Heart left ventricle (tissue), 16 donors: ENCODE measurements at regions not wholly inside any gene's neighbourhood (a gene's known extent, or its start where the extent isn't known, plus 50 kb on each side); places are given as distances from the start of the nearest gene placed in this dataset.
"Not testable (repeated sequence)": the region's sequence is repeated elsewhere in the genome, so short reads cannot be mapped to it uniquely, and the experiment has no call there.

Source experiments
- ATAC-seq, 4 donors: fragments of 200-7000 bp; cut with Tn5 transposase; one replicate each; pipeline ENCODE4 v1.9.1; 2020 to 2022; ENCODE audit warnings: moderate library complexity in 4 of 4, mild to moderate bottlenecking in 3 of 4, moderate number of reproducible peaks in 1 of 4
- DNase-seq, 5 donors: peaks; one replicate each; pipeline ENCODE4 v3.0.0-alpha.2; 2020
- H3K27ac ChIP-seq, 12 donors: fragments of 200-600 bp; sonication (generic) in 4 of 12; one replicate each; pipeline versions ENCODE4 v1.5.0 to v1.8.0; 2016 to 2022; ENCODE audit warnings: mild to moderate bottlenecking in 2 of 12
- H3K27me3 ChIP-seq, 9 donors: fragments of 200-600 bp; sonication (generic) in 2 of 9; one replicate each; pipeline versions ENCODE4 v1.5.1 to v1.8.0; 2016 to 2022; ENCODE audit warnings: mild to moderate bottlenecking in 3 of 9
- H3K36me3 ChIP-seq, 9 donors: fragments of 200-600 bp; sonication (generic) in 2 of 9; one replicate each; pipeline versions ENCODE4 v1.5.0 to v1.8.0; 2018 to 2022; ENCODE audit warnings: mild to moderate bottlenecking in 2 of 9
- H3K4me1 ChIP-seq, 12 donors: fragments of 200-600 bp; sonication (generic) in 4 of 12; one replicate each; pipeline versions ENCODE4 v1.5.0 to v1.8.0; 2016 to 2022; ENCODE audit warnings: mild to moderate bottlenecking in 3 of 12
- H3K4me3 ChIP-seq, 12 donors: fragments of 200-600 bp; sonication (generic) in 4 of 12; one replicate each; pipeline versions ENCODE4 v1.5.0 to v1.8.0; 2017 to 2022; ENCODE audit warnings: mild to moderate bottlenecking in 9 of 12, moderate library complexity in 4 of 12
- H3K9me3 ChIP-seq, 12 donors: fragments of 200-600 bp; sonication (generic) in 4 of 12; one replicate each; pipeline versions ENCODE4 v1.5.0 to v1.8.0; 2016 to 2022; ENCODE audit warnings: mild to moderate bottlenecking in 1 of 12
- POLR2A ChIP-seq, 2 donors: fragments of 450-650 bp; IDR thresholded peaks; one replicate each; pipeline ENCODE4 v1.6.1; 2017; ENCODE audit warnings: antibody characterized with exemption in 2 of 2, mild to moderate bottlenecking in 2 of 2, moderate library complexity in 2 of 2
- WGBS, 4 donors: extraction: QIAGEN DNeasy Blood & Tissue Kit in 2 of 4; methylation state at CpG; one replicate each; pipeline versions ENCODE4 v1.1.5 to v1.1.7; 2013 to 2018; 5-methylcytosine and 5-hydroxymethylcytosine counted together
- intact Hi-C, 10 donors: fragments of 100-400 bp; cut with DNase I; formaldehyde crosslinking; loops; one replicate each; pipeline versions ENCODE4 v1.11.1 to v1.14.2; 2022
- TF ChIP-seq, protein P1 (sequence below), 12 donors: fragments of 200-600 bp; sonication (generic) in 4 of 12; IDR thresholded peaks; one replicate each; pipeline versions ENCODE4 v1.5.0 to v1.8.0; 2018 to 2022; ENCODE audit warnings: antibody characterized with exemption in 12 of 12, mild to moderate bottlenecking in 5 of 12
- donor health status: ischemic (EF 13 %, LVEDD 7.1; RV severe dilation, severe dysfunction).
- donor health status: healthy with polysubstance abuse.
- donor health status: DM: no; HTN: yes; CAD: no.
- donor health status: DM: no; HTN: no; CAD: no.
- donor health status: ischemic (EF 25% LVEDD 6.9; RV normal size, moderate dysfunction).
- donor health status: ischemic (EF 25% LVEDD 5.7; RV mildly dilated, moderate dysfunction).
- donor health status: healthy.
- donor health status: DM: yes; HTN: yes; CAD: no.
- donor health status: ischemic (EF 35%, LVEDD 5.7; RV mildly dilated, moderate dysfunction).
- donor health status: nonischemic (EF 11% LVEDD 7.7; RV severe dilation, severe dysfunction).
- donor health status: DM: yes; HTN: yes; CAD: no.
- donor health status: PGD.
- donor health status: ischemic (EF 29% LVEDD 5.4; RV normal size, mild dysfunction).
- donor health status: nonischemic (EF 23%, LVEDD 6.1; RV moderate dilation, normal function).

DNA sequence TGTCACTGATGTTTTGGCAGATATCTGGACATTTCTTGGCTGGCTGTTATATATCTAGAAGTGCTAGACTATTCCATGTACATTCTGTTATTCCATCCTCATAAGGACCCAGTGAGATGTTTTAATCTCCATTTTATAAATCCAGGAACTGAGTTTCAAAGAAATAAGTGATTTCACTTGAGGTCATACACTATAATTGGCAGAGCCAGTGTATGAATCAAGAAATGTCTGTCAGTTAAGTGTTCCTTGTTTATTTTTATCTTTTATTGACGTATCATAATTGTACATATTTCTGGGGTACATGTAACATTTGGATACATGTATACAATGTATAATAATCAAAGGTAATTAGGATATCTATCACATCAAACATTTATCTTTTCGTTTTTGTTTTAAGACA is 338.3 kb upstream of the KLF4 start:
- Histone ChIP-seq H3K27me3 (no peaks in the 10 kb centered on the region), H3K27ac (no peak overlapping the region), H3K4me3 (no peak overlapping the region), H3K9me3 (peaks cover 0 to 13% (median 0%) of the 10 kb centered on the region in 12 donors), H3K4me1 (peaks cover 0 to 8% (median 0%) of the 10 kb centered on the region in 12 donors), H3K36me3 (no peaks in the 10 kb centered on the region)
- ATAC-seq (no peak), DNase-seq (no peak)
- intact Hi-C loops: no loop called here
- TF ChIP-seq, protein P1, sequence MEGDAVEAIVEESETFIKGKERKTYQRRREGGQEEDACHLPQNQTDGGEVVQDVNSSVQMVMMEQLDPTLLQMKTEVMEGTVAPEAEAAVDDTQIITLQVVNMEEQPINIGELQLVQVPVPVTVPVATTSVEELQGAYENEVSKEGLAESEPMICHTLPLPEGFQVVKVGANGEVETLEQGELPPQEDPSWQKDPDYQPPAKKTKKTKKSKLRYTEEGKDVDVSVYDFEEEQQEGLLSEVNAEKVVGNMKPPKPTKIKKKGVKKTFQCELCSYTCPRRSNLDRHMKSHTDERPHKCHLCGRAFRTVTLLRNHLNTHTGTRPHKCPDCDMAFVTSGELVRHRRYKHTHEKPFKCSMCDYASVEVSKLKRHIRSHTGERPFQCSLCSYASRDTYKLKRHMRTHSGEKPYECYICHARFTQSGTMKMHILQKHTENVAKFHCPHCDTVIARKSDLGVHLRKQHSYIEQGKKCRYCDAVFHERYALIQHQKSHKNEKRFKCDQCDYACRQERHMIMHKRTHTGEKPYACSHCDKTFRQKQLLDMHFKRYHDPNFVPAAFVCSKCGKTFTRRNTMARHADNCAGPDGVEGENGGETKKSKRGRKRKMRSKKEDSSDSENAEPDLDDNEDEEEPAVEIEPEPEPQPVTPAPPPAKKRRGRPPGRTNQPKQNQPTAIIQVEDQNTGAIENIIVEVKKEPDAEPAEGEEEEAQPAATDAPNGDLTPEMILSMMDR (IDR thresholded peaks at IDR 0.05): no peak
- WGBS, 4 donors: 49 to 73% (median 55%) methylated on average over 2 of the region's 2 CpGs

DNA sequence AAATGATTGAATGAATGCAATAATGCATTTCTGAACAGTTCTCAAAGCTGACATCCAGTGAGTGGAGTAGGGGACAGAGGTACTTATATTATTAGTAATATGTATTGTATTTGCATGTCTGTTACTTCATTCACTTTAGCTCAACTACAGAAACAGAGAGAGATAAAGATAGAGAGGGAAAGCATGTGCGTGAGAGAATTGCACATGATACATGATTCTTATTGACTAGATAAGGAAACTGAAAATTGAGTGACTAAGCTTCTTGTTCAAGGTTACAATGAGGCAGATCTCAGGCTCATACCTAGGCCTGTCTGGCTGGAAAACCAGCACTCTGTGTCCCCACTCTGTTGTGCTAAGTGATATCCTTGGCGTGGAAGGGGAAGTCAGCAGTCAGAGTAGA is 337.7 kb upstream of the KLF4 start:
- intact Hi-C loops: no loop called here
- no peak overlapping the region for H3K4me3 ChIP-seq
- no peak for TF ChIP-seq POLR2A (IDR thresholded peaks at IDR 0.05)
- TF ChIP-seq, protein P1 (IDR thresholded peaks at IDR 0.05): no peak
- no peaks in the 10 kb centered on the region for H3K36me3 ChIP-seq
- no peak for ATAC-seq
- H3K27me3 ChIP-seq: no peaks in the 10 kb centered on the region
- peaks cover 0 to 13% (median 0%) of the 10 kb centered on the region in 12 donors for H3K9me3 ChIP-seq
- no peak for DNase-seq
- H3K27ac ChIP-seq: no peak overlapping the region
- WGBS, 4 donors: 65 to 75% (median 70%) methylated on average over 2 of the region's 2 CpGs
- H3K4me1 ChIP-seq: peaks cover 0 to 8% (median 0%) of the 10 kb centered on the region in 12 donors

DNA sequence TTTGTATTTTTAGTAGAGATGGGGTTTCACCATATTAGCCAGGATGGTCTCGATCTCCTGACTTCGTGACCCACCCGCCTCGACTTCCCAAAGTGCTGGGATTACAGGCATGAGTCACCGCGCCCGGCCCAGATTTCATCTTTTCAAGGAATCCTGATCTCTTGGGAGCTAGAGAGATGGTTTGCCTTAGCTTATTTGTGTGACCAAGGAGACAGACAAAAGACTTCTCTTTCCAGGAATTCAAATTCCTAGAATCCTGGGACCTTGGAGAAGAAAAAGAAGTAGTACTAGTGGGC is 337.1 kb upstream of the KLF4 start:
- H3K9me3 ChIP-seq: peaks cover 0 to 13% (median 0%) of the 10 kb centered on the region in 12 donors
- H3K4me3 ChIP-seq, intact Hi-C loops, H3K36me3 ChIP-seq, DNase-seq, ATAC-seq, H3K27me3 ChIP-seq, H3K4me1 ChIP-seq, H3K27ac ChIP-seq: not testable (repeated sequence)
- WGBS, 4 donors: 93 to 98% (median 96%) methylated on average over 7 of the region's 7 CpGs

DNA sequence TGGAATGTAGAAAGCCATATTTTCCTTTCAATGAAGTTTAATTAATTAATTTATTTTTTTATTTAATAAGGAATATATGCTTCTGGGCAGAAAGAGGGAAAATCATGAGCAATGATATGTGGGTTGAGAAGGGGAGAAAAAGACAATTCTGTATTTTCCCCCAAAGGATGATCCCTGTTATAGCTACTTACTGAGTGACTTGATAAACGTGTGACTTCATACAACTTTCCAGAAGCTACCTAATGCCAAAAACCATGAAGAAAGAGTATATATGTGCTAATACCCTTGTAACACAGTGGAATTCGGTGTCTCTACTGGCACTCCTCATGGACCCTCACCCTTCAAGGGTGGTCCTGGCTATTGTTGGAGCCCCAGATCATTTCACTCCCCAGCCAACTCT is 335.0 kb upstream of the KLF4 start:
- intact Hi-C loops: no loop called here
- no peak overlapping the region for H3K4me3 ChIP-seq
- WGBS, 4 donors: 89 to 97% (median 91%) methylated on average over 2 of the region's 2 CpGs
- H3K27ac ChIP-seq: no peak overlapping the region
- TF ChIP-seq POLR2A (IDR thresholded peaks at IDR 0.05): no peak
- TF ChIP-seq, protein P1 (IDR thresholded peaks at IDR 0.05): no peak
- H3K36me3 ChIP-seq: no peaks in the 10 kb centered on the region
- peaks cover 0 to 10% (median 0%) of the 10 kb centered on the region in 12 donors for H3K9me3 ChIP-seq
- ATAC-seq (no peak), DNase-seq (no peak)
- peaks cover 0 to 13% (median 1%) of the 10 kb centered on the region in 12 donors for H3K4me1 ChIP-seq
- H3K27me3 ChIP-seq: no peaks in the 10 kb centered on the region

DNA sequence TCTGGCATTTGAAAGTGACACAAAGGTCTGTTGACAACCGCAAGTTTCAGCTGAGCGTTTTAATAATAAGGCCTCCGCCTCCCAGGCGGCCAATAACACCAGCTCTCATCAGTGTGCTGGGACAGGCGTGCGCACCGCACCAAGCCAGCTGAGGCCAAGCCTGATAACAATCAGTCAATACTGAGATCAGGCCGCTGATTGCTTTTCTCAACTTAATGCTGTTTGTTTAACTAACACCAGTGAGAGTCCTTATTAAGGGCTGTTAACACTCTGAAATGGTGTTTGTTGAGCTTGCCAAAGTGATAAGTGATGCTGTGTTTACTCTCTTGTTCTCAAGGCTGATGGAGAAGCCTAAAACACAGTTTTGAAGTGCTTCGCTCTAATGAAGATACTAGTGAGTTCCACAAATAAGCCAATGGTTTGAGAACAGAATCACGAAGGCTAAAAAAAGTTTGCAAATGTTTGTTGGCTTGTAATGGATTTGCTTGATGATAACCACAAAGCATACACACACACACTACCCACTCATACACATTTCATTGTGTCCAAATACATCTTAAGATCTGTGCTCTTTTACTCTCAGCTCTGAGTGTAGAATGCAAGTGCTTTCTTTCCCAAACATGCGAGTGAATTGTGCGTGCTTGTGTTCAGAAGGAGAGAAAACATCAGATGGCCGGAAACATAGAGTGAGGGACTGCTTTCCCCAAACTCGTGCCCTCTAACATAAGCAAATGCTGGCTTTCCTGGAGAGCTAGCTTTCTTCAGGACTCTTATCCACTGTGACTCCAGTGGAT is 330.4 kb upstream of the KLF4 start:
- DNase-seq (no peak), ATAC-seq (peak in 2 of 4 donors; percentile 28 to 46)
- Histone ChIP-seq H3K27me3 (no peaks in the 10 kb centered on the region), H3K36me3 (no peaks in the 10 kb centered on the region), H3K4me3 (no peak overlapping the region), H3K27ac (no peak overlapping the region), H3K9me3 (no peaks in the 10 kb centered on the region), H3K4me1 (peaks cover 0 to 18% (median 2%) of the 10 kb centered on the region in 12 donors)
- intact Hi-C loops: loop anchor here in 1 of 10 donors (10.0 kb wide), 1 partner anchor 115 kb away; no protein-coding TSS in a partner anchor
- WGBS, 4 donors: 43 to 55% (median 49%) methylated on average over 14 of the region's 14 CpGs
- no peak for TF ChIP-seq POLR2A (IDR thresholded peaks at IDR 0.05)
- TF ChIP-seq, protein P1 (IDR thresholded peaks at IDR 0.05): no peak

DNA sequence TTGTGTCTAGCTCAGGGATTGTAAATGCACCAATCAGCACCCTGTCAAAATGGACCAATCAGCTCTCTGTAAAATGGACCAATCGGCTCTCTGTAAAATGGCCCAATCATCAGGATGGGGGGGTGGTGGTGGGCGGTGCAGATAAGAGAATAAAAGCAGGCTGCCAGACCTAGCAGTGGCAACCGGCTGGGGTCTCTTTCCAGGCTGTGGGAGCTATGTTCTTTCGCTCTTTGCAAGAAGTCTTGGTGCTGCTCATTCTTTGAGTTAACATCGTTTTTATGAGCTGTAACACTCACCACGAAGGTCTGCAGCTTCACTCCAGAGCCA is 328.9 kb upstream of the KLF4 start:
- H3K36me3 ChIP-seq, H3K9me3 ChIP-seq, DNase-seq, H3K4me3 ChIP-seq, H3K27me3 ChIP-seq, ATAC-seq, H3K27ac ChIP-seq: not testable (repeated sequence)
- WGBS, 4 donors: 92 to 98% (median 94%) methylated on average over 6 of the region's 6 CpGs
- intact Hi-C loops: loop anchor here in 1 of 10 donors (10.0 kb wide), 1 partner anchor 114 kb away; no protein-coding TSS in a partner anchor
- peaks cover 0 to 16% (median 1%) of the 10 kb centered on the region in 12 donors for H3K4me1 ChIP-seq
